NOMO-1 treated with dmso at 0.1 percent for 144 hours (cell line): ENCODE measurements at regions not wholly inside any gene's neighbourhood (a gene's known extent, or its start where the extent isn't known, plus 50 kb on each side); places are given as distances from the start of the nearest gene placed in this dataset.

Experiments
- DNase-seq: peaks from one replicate; lab custom pipeline; 2025; ENCODE audit not compliant: unreplicated experiment; lab: John Stamatoyannopoulos, UW

- DNase-seq: no peak
Measured at GRCh38 chr1:201609661-201610318, 70.9 kb downstream of the NAV1 start.

- no peak for DNase-seq
Measured at GRCh38 chr1:201610858-201611257, 71.9 kb downstream of the NAV1 start.

GRCh38 chr1:201612645-201613044, 73.7 kb downstream of the NAV1 start:
- no peak for DNase-seq

DNA sequence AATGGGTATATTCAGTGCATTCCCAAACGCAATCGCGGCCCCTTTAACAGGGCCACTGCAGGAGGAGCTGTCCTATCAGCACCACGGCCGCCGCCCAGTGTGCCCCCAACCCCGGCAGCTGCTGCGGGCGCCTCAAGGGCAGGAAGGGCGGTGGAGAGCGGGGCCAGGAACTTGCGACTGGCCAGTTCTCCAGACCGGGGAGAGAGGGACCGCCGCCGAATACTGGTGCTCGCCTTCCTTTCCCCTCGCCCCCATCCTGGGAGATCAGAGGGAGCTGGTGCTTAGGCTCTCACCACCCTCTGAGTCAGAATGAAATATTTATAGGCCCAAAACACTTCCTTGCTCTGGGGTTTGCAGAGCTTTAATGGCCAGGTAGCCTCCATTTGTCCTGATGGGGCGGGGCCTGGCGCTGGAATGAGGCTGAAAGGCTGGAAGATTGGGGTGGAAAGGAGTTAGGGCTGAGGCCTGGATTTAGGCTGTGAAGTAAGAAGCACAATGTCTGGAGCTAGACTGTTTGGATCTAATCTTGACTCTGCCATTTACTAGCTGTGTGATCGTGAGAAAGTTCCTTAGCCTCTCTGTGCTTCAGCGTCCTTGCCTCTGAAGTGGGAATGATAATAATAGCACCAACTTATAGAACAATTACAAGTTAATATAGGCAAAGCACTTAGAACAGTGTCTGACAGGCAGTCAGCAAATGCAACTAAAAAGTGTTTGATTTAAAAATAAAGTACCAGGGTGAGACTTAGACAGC, 75.5 kb downstream of the NAV1 start:
- peak; percentile 18 for DNase-seq

DNA sequence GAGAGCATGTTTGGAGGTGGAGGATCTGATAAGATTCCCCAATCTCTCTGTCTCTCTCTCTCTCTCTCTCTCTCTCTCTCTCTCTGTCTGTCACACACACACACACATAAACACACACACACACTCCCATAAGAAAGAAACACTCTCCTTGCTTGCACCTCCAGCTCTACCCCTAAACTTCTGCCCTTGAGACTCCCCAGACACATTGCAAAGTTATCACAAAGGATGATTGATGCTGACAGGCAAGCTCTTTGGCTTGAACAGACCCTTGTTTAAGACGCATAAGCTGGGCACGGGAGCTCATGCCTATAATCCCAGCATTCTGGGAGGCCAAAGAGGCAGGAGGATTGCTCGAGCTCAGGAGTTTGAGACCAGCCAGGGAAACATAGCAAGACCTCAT, 78.2 kb downstream of the NAV1 start:
- DNase-seq: no peak

- no peak for DNase-seq
Measured at GRCh38 chr1:201618389-201618788, 79.5 kb downstream of the NAV1 start.

GRCh38 chr1:201618905-201619304, 80.0 kb downstream of the NAV1 start:
- no peak for DNase-seq

DNA sequence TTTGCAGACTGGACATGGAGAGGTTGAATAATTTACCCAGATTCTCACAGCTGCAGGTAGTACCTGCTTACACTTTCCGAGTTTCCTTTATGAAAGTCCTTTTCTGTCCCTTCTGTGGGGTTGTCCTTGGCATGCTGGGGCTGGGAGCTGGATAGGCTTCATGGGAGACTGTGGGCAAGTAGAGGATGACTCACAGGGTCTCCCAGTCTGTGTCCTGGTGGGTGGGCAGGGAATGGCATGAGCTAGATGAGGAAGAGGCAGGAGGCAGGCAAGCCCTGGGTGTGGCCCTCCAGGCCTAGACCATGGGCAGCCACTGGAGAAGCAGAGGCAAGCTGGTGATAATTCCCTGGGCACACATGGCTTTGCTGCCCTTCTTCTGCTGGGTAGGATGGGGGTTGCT, 80.6 kb downstream of the NAV1 start:
- no peak for DNase-seq

DNA sequence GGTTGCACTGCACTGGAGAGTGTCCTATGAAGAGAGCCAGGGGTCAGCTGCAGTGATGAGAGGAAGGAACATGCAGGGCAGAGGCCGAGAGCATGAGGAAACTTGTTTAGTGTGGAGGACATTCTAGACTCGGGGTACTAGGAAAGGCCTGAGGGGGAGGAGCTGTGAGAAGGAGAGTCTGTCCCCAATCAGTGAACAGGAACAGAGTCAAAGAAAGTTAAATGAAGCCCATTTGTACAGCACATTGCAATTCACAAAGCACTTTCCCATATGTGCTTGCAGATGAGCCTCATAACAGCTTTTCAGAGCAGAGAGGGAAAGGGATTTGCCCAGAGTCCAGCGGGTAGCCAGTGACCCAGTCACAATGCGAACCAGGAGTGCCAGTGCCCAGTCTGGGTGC, 83.4 kb downstream of the NAV1 start:
- no peak for DNase-seq

- no peak for DNase-seq
Measured at GRCh38 chr1:201622824-201623223, 83.9 kb downstream of the NAV1 start.

- DNase-seq: no peak
Measured at GRCh38 chr1:201624741-201625225, 85.9 kb downstream of the NAV1 start.

GRCh38 chr1:201625226-201625761, 86.4 kb downstream of the NAV1 start:
- DNase-seq: no peak

DNA sequence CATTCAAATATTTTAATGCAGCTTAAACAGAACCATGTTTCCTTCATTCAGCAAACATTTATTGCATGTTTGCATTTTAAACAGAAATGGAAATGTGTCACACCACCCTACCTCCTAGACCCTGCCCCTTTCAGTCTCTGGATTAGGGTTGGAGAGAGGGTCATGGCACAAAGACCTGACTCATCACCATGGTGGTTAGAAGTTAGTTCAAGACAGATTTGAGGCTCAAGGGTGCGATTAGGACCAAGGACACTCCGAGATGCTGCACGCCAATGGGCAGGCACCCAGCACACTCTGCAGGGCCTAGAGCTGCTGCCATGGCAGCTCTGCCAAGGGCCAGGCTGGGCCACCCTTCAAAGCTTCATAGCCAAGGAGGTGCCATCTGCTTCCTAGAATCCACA, 86.9 kb downstream of the NAV1 start:
- no peak for DNase-seq

GRCh38 chr1:201626629-201627275, 87.8 kb downstream of the NAV1 start:
- no peak for DNase-seq

DNA sequence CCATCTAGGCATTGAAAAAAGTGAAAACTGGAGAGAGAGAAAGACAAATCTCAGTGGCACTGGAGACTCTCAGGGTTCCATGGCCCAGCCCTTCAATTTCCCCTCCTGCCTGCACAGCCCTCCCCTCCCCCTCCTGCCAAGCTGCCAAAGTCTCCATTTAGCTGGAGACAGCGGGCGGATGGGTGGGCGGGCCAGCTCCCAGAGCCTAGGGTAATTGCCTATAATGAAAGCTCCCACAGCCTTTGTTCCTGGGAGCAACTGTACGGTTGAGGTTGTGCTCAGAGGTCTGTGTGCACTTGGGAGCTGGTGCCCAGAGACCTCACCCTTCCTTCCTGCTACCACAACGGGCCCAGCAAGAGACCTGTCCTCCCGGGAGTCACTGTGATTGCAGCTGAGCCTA, 89.6 kb downstream of the NAV1 start:
- DNase-seq: no peak

DNA sequence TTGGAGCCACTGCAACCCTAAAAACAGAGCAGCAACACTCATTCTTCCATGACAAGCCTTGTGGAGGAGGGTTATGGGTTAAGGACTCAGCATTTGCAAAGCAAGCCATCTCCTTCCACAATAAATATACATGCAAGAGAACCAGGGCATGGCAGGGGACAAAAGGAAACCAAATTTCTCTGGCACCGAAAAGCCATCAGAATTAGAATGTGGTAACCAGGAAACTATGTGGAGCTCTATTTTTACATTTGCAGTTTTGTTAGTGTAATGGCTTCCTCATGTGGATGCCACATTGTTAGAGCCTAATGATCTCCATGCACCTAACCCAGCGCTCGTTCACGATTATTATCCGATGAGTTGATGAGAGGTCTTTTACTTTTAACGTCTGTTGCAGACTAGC, 91.7 kb downstream of the NAV1 start:
- DNase-seq: no peak

DNA sequence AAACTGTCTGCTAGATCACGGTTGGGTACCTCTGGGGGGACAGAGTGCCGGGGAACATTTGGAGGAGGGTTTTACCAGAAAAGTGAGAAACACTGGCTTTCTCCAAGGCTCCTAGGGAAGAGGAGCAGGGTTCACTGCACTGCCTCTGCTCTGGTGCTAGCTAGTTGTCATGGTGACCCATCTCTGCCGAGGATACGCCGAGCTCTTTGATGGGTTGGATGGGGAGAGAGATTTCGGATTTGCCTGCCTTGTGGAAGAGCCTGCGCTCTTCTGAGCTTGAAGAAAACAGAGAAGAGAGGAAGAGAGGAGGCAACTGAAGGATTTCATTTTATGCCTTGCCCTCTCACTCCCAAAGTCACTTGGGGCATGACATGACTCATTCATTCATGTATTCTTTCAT, 92.1 kb downstream of the NAV1 start:
- no peak for DNase-seq

- DNase-seq: no peak
Measured at GRCh38 chr1:201632364-201632952, 93.5 kb downstream of the NAV1 start.

- no peak for DNase-seq
Measured at GRCh38 chr1:201633297-201633696, 94.4 kb downstream of the NAV1 start.

GRCh38 chr1:201633811-201634210, 94.9 kb downstream of the NAV1 start:
- no peak for DNase-seq

- no peak for DNase-seq
Measured at GRCh38 chr1:201634261-201634660, 95.3 kb downstream of the NAV1 start.
